WTC11 (cell line): ENCODE measurements at regions not wholly inside any gene's neighbourhood (a gene's known extent, or its start where the extent isn't known, plus 50 kb on each side); places are given as distances from the start of the nearest gene placed in this dataset.
"Not testable (repeated sequence)": the region's sequence is repeated elsewhere in the genome, so short reads cannot be mapped to it uniquely, and the experiment has no call there.

Source experiments
- AFF4 ChIP-seq: sonication (generic); formaldehyde crosslinking; IDR thresholded peaks from 2 replicates; pipeline ENCODE4 v1.8.1; 2023; ENCODE audit warnings: mild to moderate bottlenecking, missing genetic modification reagents, borderline replicate concordance
- ARID4B ChIP-seq: sonication (generic); formaldehyde crosslinking; IDR thresholded peaks from 2 replicates; pipeline ENCODE4 v1.8.0; 2023; ENCODE audit warnings: missing genetic modification reagents, mild to moderate bottlenecking, borderline replicate concordance
- ATF1 ChIP-seq: sonication (generic); formaldehyde crosslinking; IDR thresholded peaks from 2 replicates; pipeline ENCODE4 v1.8.1; 2023; ENCODE audit warnings: mild to moderate bottlenecking, moderate library complexity, missing genetic modification reagents
- CREM ChIP-seq: sonication (generic); formaldehyde crosslinking; IDR thresholded peaks from 2 replicates; pipeline ENCODE4 v1.8.1; 2022; ENCODE audit warnings: mild to moderate bottlenecking, missing genetic modification reagents, moderate library complexity
- CTCF ChIP-seq: fragments of 200-600 bp; IDR thresholded peaks from 2 replicates; pipeline ENCODE4 v1.8.0; 2022; ENCODE audit warnings: antibody characterized with exemption
- E2F4 ChIP-seq: sonication (generic); formaldehyde crosslinking; IDR thresholded peaks from 2 replicates; pipeline ENCODE4 v1.8.1; 2022; ENCODE audit warnings: low read depth, mild to moderate bottlenecking, moderate library complexity, missing genetic modification reagents, borderline replicate concordance
- ELF4 ChIP-seq: sonication (generic); formaldehyde crosslinking; IDR thresholded peaks from 2 replicates; pipeline ENCODE4 v1.8.1; 2022; ENCODE audit warnings: low read depth, mild to moderate bottlenecking, moderate library complexity, missing genetic modification reagents
- JUN ChIP-seq: sonication (generic); formaldehyde crosslinking; IDR thresholded peaks from 2 replicates; pipeline ENCODE4 v1.8.0; 2023; ENCODE audit warnings: mild to moderate bottlenecking, missing genetic modification reagents
- PRDM15 ChIP-seq: sonication (generic); formaldehyde crosslinking; IDR thresholded peaks from 2 replicates; pipeline ENCODE4 v1.8.0; 2022; ENCODE audit warnings: missing genetic modification reagents
- PREB ChIP-seq: sonication (generic); formaldehyde crosslinking; IDR thresholded peaks from 2 replicates; pipeline ENCODE4 v1.8.1; 2022; ENCODE audit warnings: mild to moderate bottlenecking, missing genetic modification reagents, moderate library complexity, borderline replicate concordance
- ZNF121 ChIP-seq: sonication (generic); formaldehyde crosslinking; IDR thresholded peaks from 2 replicates; pipeline ENCODE4 v1.8.0; 2023; ENCODE audit warnings: missing genetic modification reagents
- ZNF138 ChIP-seq: sonication (generic); formaldehyde crosslinking; conservative IDR thresholded peaks from 2 replicates; pipeline ENCODE4 v1.8.1; 2022; ENCODE audit warnings: mild to moderate bottlenecking, moderate library complexity, missing genetic modification reagents
- ZSCAN18 ChIP-seq: fragments of 250-450 bp; sonication (Bioruptor Pico); IDR thresholded peaks from 2 replicates; pipeline ENCODE4 v2.1.2; 2022; ENCODE audit warnings: mild to moderate bottlenecking, moderate library complexity

GRCh38 chr7:115273855-115274254 lies 352.0 kb downstream of the MDFIC start:
- TF ChIP-seq ZNF138; CTCF; ARID4B; JUN (CRISPR knock-in tag); PRDM15 (CRISPR knock-in tag); AFF4 (CRISPR knock-in tag); ATF1; ELF4 (CRISPR knock-in tag); PREB (CRISPR knock-in tag); ZSCAN18; CREM (CRISPR knock-in tag); E2F4 (CRISPR knock-in tag); ZNF121: not testable (repeated sequence)
